ENCODE measurements at regions not wholly inside any gene's neighbourhood (a gene's known extent, or its start where the extent isn't known, plus 50 kb on each side); places are given as distances from the start of the nearest gene placed in this dataset.

- TF ChIP-seq CTCF (IDR thresholded peaks at IDR 0.05), result no peak
- no peak for TF ChIP-seq EZH2 (IDR thresholded peaks at IDR 0.05; ENCODE audit: borderline replicate concordance, insufficient read depth, low read depth, low read length, poor library complexity, severe bottlenecking)
Measured at GRCh38 chr1:233554037-233554436, 59.9 kb upstream of the KCNK1 start.
